IMR-90 (cell line): ENCODE measurements at regions not wholly inside any gene's neighbourhood (a gene's known extent, or its start where the extent isn't known, plus 50 kb on each side); places are given as distances from the start of the nearest gene placed in this dataset.

Experiments
- ATAC-seq: fragments of 200-7000 bp; cut with Tn5 transposase; 2 replicates; pipeline ENCODE4 v1.9.1; 2020; ENCODE audit warnings: low read depth, mild to moderate bottlenecking, moderate library complexity
- BruUV-seq: library from RNA; stranded (reverse); fragments of 400-500 nt; replicated peaks from 2 replicates; lab custom pipeline; 2021; lab: Mats Ljungman, UMichigan
- CTCF ChIA-PET: fragments of 300-600 bp; formaldehyde crosslinking; extraction: SDS; loops from one replicate; lab custom pipeline; 2021; ENCODE audit warnings: antibody characterized with exemption; lab: Yijun Ruan, JAX
- POLR2A ChIA-PET: fragments of 300-600 bp; sonication (Branson Sonifier 250); formaldehyde crosslinking; loops from one replicate; lab custom pipeline; 2022; ENCODE audit warnings: antibody characterized with exemption; ENCODE audit not compliant: unreplicated experiment; lab: Charles Lee
- DNase-seq: peaks from one replicate; pipeline ENCODE4 v3.0.0; 2013
- H2AFZ ChIP-seq: replicated peaks from 2 replicates; pipeline ENCODE3; 2013; ENCODE audit warnings: low read length, mild to moderate bottlenecking; ENCODE audit not compliant: poor library complexity
- H2AK5ac ChIP-seq: 2 replicates; pipeline ENCODE4 v1.6.1; 2013; ENCODE audit warnings: low read depth, low read length, inconsistent platforms
- H2AK9ac ChIP-seq: replicated peaks from 2 replicates; pipeline ENCODE3; 2013; ENCODE audit warnings: mild to moderate bottlenecking, low read depth, low read length, moderate library complexity; ENCODE audit not compliant: poor library complexity
- H2BK120ac ChIP-seq: 2 replicates; pipeline ENCODE4 v1.6.1; 2013; ENCODE audit warnings: low read depth, low read length, inconsistent platforms
- H2BK15ac ChIP-seq: 3 replicates; pipeline ENCODE4 v1.6.1; 2013; ENCODE audit warnings: low read depth, low read length, inconsistent platforms
- H2BK20ac ChIP-seq: 2 replicates; pipeline ENCODE4 v1.6.1; 2013; ENCODE audit warnings: low read depth, mild to moderate bottlenecking, inconsistent platforms, low read length, moderate library complexity
- H2BK5ac ChIP-seq: 2 replicates; pipeline ENCODE4 v1.6.1; 2013; ENCODE audit warnings: mild to moderate bottlenecking, low read depth, low read length, inconsistent platforms; ENCODE audit not compliant: poor library complexity, severe bottlenecking
- H3K14ac ChIP-seq: replicated peaks from 2 replicates; pipeline ENCODE4 v1.6.1; 2013; ENCODE audit warnings: low read depth, low read length, inconsistent platforms
- H3K18ac ChIP-seq: 2 replicates; pipeline ENCODE4 v1.6.1; 2013; ENCODE audit warnings: low read depth, low read length, control low read depth
- H3K23ac ChIP-seq: 2 replicates; pipeline ENCODE4 v1.6.1; 2013; ENCODE audit warnings: low read depth, low read length, inconsistent platforms
- H3K27ac ChIP-seq: 2 replicates; pipeline ENCODE4 v1.5.1; 2013; ENCODE audit warnings: mild to moderate bottlenecking, control low read depth, low read length; ENCODE audit not compliant: insufficient read depth
- H3K27me3 ChIP-seq: 2 replicates; pipeline ENCODE4 v1.6.1; 2013; ENCODE audit warnings: low read length; ENCODE audit not compliant: control insufficient read depth, insufficient read depth
- H3K36me3 ChIP-seq: 2 replicates; pipeline ENCODE4 v1.6.1; 2013; ENCODE audit warnings: low read length, mixed read lengths; ENCODE audit not compliant: control insufficient read depth, insufficient read depth
- H3K4ac ChIP-seq: 2 replicates; pipeline ENCODE4 v1.6.1; 2013; ENCODE audit warnings: low read depth, low read length, inconsistent platforms
- H3K4me1 ChIP-seq: 2 replicates; pipeline ENCODE4 v1.6.1; 2013; ENCODE audit warnings: low read length, mixed read lengths; ENCODE audit not compliant: control insufficient read depth, insufficient read depth
- H3K4me2 ChIP-seq: 2 replicates; pipeline ENCODE4 v1.6.1; 2013; ENCODE audit warnings: low read depth, mild to moderate bottlenecking, control low read depth, low read length, moderate library complexity
- H3K4me3 ChIP-seq: 2 replicates; pipeline ENCODE4 v1.5.1; 2013; ENCODE audit warnings: low read depth, mild to moderate bottlenecking, control low read depth, low read length, moderate library complexity; ENCODE audit not compliant: insufficient read depth
- H3K56ac ChIP-seq: 2 replicates; pipeline ENCODE4 v1.6.1; 2013; ENCODE audit warnings: low read length, inconsistent platforms; ENCODE audit not compliant: insufficient read depth; ENCODE audit errors: extremely low read depth
- H3K79me1 ChIP-seq, 2 experiments: 2 replicates each; pipeline ENCODE4 v1.6.1; 2013; ENCODE audit warnings: low read length in 2 of 2, inconsistent platforms in 1 of 2, low read depth in 1 of 2
- H3K9ac ChIP-seq: 2 replicates; pipeline ENCODE4 v1.6.1; 2013; ENCODE audit warnings: low read depth, low read length, control low read depth
- H3K9me1 ChIP-seq: 2 replicates; pipeline ENCODE4 v1.6.1; 2013; ENCODE audit warnings: low read length, inconsistent platforms; ENCODE audit not compliant: insufficient read depth
- H3K9me3 ChIP-seq: 2 replicates; pipeline ENCODE4 v1.6.1; 2013; ENCODE audit warnings: low read length; ENCODE audit not compliant: control insufficient read depth, insufficient read depth
- H4K20me1 ChIP-seq: 2 replicates; pipeline ENCODE4 v1.6.1; 2013; ENCODE audit warnings: low read length, inconsistent platforms; ENCODE audit not compliant: insufficient read depth
- H4K5ac ChIP-seq: 2 replicates; pipeline ENCODE4 v1.6.1; 2013; ENCODE audit warnings: mild to moderate bottlenecking, low read depth, low read length, control low read depth
- H4K8ac ChIP-seq, 2 experiments: 2 replicates each; pipeline ENCODE4 v1.6.1; 2013; ENCODE audit warnings: low read depth in 2 of 2, low read length in 2 of 2, control low read depth in 1 of 2, inconsistent platforms in 1 of 2
- H4K91ac ChIP-seq: 2 replicates; pipeline ENCODE4 v1.6.1; 2013; ENCODE audit warnings: low read depth, low read length, inconsistent platforms; ENCODE audit not compliant: insufficient read depth
- CEBPB ChIP-seq: IDR thresholded peaks from 2 replicates; pipeline ENCODE4 v1.6.1; 2012; ENCODE audit warnings: low read depth, low read length, improper control_type of control experiment
- CHD1 ChIP-seq: IDR thresholded peaks from 2 replicates; pipeline ENCODE4 v1.6.1; 2012; ENCODE audit warnings: low read depth, low read length, improper control_type of control experiment
- CTCF ChIP-seq: conservative IDR thresholded peaks from 2 replicates; pipeline ENCODE4 v1.5.1; 2012; ENCODE audit warnings: mild to moderate bottlenecking, low read depth, low read length, improper control_type of control experiment
- ELK1 ChIP-seq: fragments of 150-350 bp; IDR thresholded peaks from 2 replicates; pipeline ENCODE4 v1.6.1; 2016; ENCODE audit warnings: low read depth, mild to moderate bottlenecking, low read length, moderate library complexity, borderline replicate concordance
- FOS ChIP-seq: fragments of 150-350 bp; IDR thresholded peaks from 2 replicates; pipeline ENCODE4 v1.6.1; 2016; ENCODE audit warnings: low read depth, low read length
- MAFK ChIP-seq: IDR thresholded peaks from 2 replicates; pipeline ENCODE4 v1.6.1; 2012; ENCODE audit warnings: low read depth, low read length, improper control_type of control experiment
- MAZ ChIP-seq: IDR thresholded peaks from 2 replicates; pipeline ENCODE4 v1.6.1; 2012; ENCODE audit warnings: low read depth, mild to moderate bottlenecking, low read length, improper control_type of control experiment, moderate library complexity, borderline replicate concordance
- MXI1 ChIP-seq: IDR thresholded peaks from 2 replicates; pipeline ENCODE4 v1.6.1; 2012; ENCODE audit warnings: low read depth, mild to moderate bottlenecking, low read length, moderate library complexity, borderline replicate concordance
- NFE2L2 ChIP-seq: fragments of 150-350 bp; IDR thresholded peaks from 2 replicates; pipeline ENCODE4 v1.6.1; 2016; ENCODE audit warnings: low read depth, mild to moderate bottlenecking, low read length
- RAD21 ChIP-seq: IDR thresholded peaks from 2 replicates; pipeline ENCODE4 v1.6.1; 2012; ENCODE audit warnings: low read length, improper control_type of control experiment
- RCOR1 ChIP-seq: IDR thresholded peaks from 2 replicates; pipeline ENCODE4 v1.6.1; 2012; ENCODE audit warnings: mild to moderate bottlenecking, low read length, improper control_type of control experiment; ENCODE audit not compliant: insufficient replicate concordance
- WGBS, 2 experiments: methylation state at CpG; one replicate each; pipeline versions ENCODE4 v1.1.5 to v1.1.7; 2013; ENCODE audit warnings: missing lambda C conversion rate in 2 of 2; ENCODE audit not compliant: insufficient read length in 1 of 2; ENCODE audit errors: extremely low coverage in 2 of 2; 5-methylcytosine and 5-hydroxymethylcytosine counted together
- dilution Hi-C: fragments of 300-500 bp; cut with HindIII; formaldehyde crosslinking; loops from one replicate; pipeline ENCODE4 v1.14.3; 2018; ENCODE audit warnings: low sequenced_read_pairs; ENCODE audit not compliant: unreplicated experiment
- in situ Hi-C: fragments of 300-500 bp; cut with MboI; formaldehyde crosslinking; loops from 3 replicates; pipeline ENCODE4 v1.14.3; 2019; ENCODE audit warnings: low sequenced_read_pairs, inconsistent platforms, mixed read lengths
- intact Hi-C: fragments of 100-400 bp; cut with micrococcal nuclease; formaldehyde crosslinking; loops from 2 replicates; pipeline ENCODE4 v1.10.0; 2022

DNA sequence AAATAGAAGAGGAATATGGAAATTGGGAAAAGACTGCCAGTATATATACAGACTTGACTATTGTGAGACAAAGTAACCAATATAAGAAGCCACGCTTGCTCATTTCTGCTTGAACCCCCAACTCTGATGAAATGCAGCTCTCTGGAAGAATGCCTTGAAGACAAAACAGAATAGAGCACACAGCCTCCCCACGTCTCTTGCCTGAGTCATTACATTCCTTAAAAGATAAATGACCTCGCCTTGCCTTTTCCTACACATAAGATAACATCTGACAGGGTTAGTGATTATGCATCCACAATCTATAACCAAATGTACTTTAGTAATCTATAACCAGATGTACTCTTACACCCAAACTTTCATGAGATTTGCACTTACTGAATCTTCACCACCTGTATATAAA, 141.1 kb upstream of the EEF1E1 start:
- no peak for TF ChIP-seq CHD1
- no peak for TF ChIP-seq CTCF
- TF ChIP-seq CEBPB, result no peak
- no peak for TF ChIP-seq FOS
- no peak for TF ChIP-seq MXI1
- no peak for TF ChIP-seq ELK1
- no peak for TF ChIP-seq RCOR1
- TF ChIP-seq RAD21, result no peak
- TF ChIP-seq MAFK, result no peak
- no peak for TF ChIP-seq MAZ
- TF ChIP-seq NFE2L2, result no peak
- ATAC-seq (no peak; the same call in 1 of the 2 replicates), DNase-seq (peak; percentile 6)
- no peak overlapping the region for H2BK20ac ChIP-seq
- no peak overlapping the region for H3K56ac ChIP-seq
- in situ Hi-C loops (no loop called here), intact Hi-C loops (no loop called here), dilution Hi-C loops (no loop called here)
- no peaks in the 10 kb centered on the region for H3K79me1 ChIP-seq
- no peak overlapping the region for H4K5ac ChIP-seq
- no peaks in the 10 kb centered on the region for H3K9me1 ChIP-seq
- ChIA-PET CTCF (no interaction called here), POLR2A (no interaction called here)
- no peak overlapping the region for H3K4ac ChIP-seq
- no peak overlapping the region for H3K14ac ChIP-seq
- no peak overlapping the region for H3K4me2 ChIP-seq
- H4K91ac ChIP-seq, result no peak overlapping the region
- BruUV-seq, result no TSS peak
- H3K9ac ChIP-seq, result no peak overlapping the region
- no peak overlapping the region for H2BK5ac ChIP-seq
- H2BK15ac ChIP-seq, result no peak overlapping the region
- H4K8ac ChIP-seq, result no peak overlapping the region
- H3K27ac ChIP-seq, result no peak overlapping the region
- no peaks in the 10 kb centered on the region for H3K36me3 ChIP-seq
- 28% methylated on average over 2 of the region's 3 CpGs; no CpG with 5 or more reads in 1 of the 2 experiments for whole genome bisulfite sequencing, 2 experiments
- H2AFZ ChIP-seq, result no peak overlapping the region
- no peak overlapping the region for H3K18ac ChIP-seq
- no peaks in the 10 kb centered on the region for H3K9me3 ChIP-seq
- no peak overlapping the region for H2AK5ac ChIP-seq
- H3K4me1 ChIP-seq, result no peaks in the 10 kb centered on the region
- H2AK9ac ChIP-seq, result no peak overlapping the region
- no peak overlapping the region for H3K4me3 ChIP-seq
- H3K23ac ChIP-seq, result no peak overlapping the region
- peaks cover 1% of the 10 kb centered on the region; the same call in 1 of the 2 replicates for H3K27me3 ChIP-seq
- H4K20me1 ChIP-seq, result no peaks in the 10 kb centered on the region
- no peak overlapping the region for H2BK120ac ChIP-seq
